ENCODE measurements at regions not wholly inside any gene's neighbourhood (a gene's known extent, or its start where the extent isn't known, plus 50 kb on each side); places are given as distances from the start of the nearest gene placed in this dataset.

- no peak overlapping the region for H3K4me3 Mint-ChIP-seq (ENCODE audit: unreplicated experiment)
- H3K27ac Mint-ChIP-seq (ENCODE audit: unreplicated experiment) = no peak overlapping the region
- peaks cover 21% of the 10 kb centered on the region for H3K4me1 Mint-ChIP-seq (ENCODE audit: unreplicated experiment)
- no peak for DNase-seq (ENCODE audit: low spot score)
- no peak for TF ChIP-seq CTCF (IDR thresholded peaks at IDR 0.05; ENCODE audit: unreplicated experiment)
- no peaks in the 10 kb centered on the region for H3K9me3 Mint-ChIP-seq (ENCODE audit: unreplicated experiment)
- no peaks in the 10 kb centered on the region for H3K27me3 Mint-ChIP-seq (ENCODE audit: unreplicated experiment)
- H3K36me3 Mint-ChIP-seq (ENCODE audit: low read depth, unreplicated experiment) = no peaks in the 10 kb centered on the region
Observed at GRCh38 chr9:87285183-87285850, 212.3 kb upstream of the DAPK1 start.

GRCh38 chr9:87286506-87286905 lies 211.2 kb upstream of the DAPK1 start:
- Mint-ChIP-seq H3K4me3 (ENCODE audit: unreplicated experiment) (no peak overlapping the region), H3K27me3 (ENCODE audit: unreplicated experiment) (no peaks in the 10 kb centered on the region), H3K4me1 (ENCODE audit: unreplicated experiment) (peaks cover 21% of the 10 kb centered on the region), H3K27ac (ENCODE audit: unreplicated experiment) (no peak overlapping the region), H3K9me3 (ENCODE audit: unreplicated experiment) (no peaks in the 10 kb centered on the region), H3K36me3 (ENCODE audit: low read depth, unreplicated experiment) (no peaks in the 10 kb centered on the region)
- TF ChIP-seq CTCF (IDR thresholded peaks at IDR 0.05; ENCODE audit: unreplicated experiment) = no peak
- no peak for DNase-seq (ENCODE audit: low spot score)

- DNase-seq (ENCODE audit: low spot score) = no peak
- peak; percentile 34 for TF ChIP-seq CTCF (IDR thresholded peaks at IDR 0.05; ENCODE audit: unreplicated experiment)
- no peak overlapping the region for H3K27ac Mint-ChIP-seq (ENCODE audit: unreplicated experiment)
- H3K4me3 Mint-ChIP-seq (ENCODE audit: unreplicated experiment) = no peak overlapping the region
- no peaks in the 10 kb centered on the region for H3K4me1 Mint-ChIP-seq (ENCODE audit: unreplicated experiment)
- H3K27me3 Mint-ChIP-seq (ENCODE audit: unreplicated experiment) = no peaks in the 10 kb centered on the region
- H3K9me3 Mint-ChIP-seq (ENCODE audit: unreplicated experiment) = no peaks in the 10 kb centered on the region
- H3K36me3 Mint-ChIP-seq (ENCODE audit: low read depth, unreplicated experiment) = no peaks in the 10 kb centered on the region
Observed at GRCh38 chr9:87290241-87291052, 207.2 kb upstream of the DAPK1 start.

- no peaks in the 10 kb centered on the region for H3K9me3 Mint-ChIP-seq (ENCODE audit: unreplicated experiment)
- DNase-seq (ENCODE audit: low spot score) = no peak
- no peaks in the 10 kb centered on the region for H3K4me1 Mint-ChIP-seq (ENCODE audit: unreplicated experiment)
Observed at GRCh38 chr9:87292449-87293191, 205.0 kb upstream of the DAPK1 start.

More at GRCh38 chr9:87292449-87293191, 205.0 kb upstream of the DAPK1 start:
- no peaks in the 10 kb centered on the region for H3K27me3 Mint-ChIP-seq (ENCODE audit: unreplicated experiment)
- no peaks in the 10 kb centered on the region for H3K36me3 Mint-ChIP-seq (ENCODE audit: low read depth, unreplicated experiment)
- no peak overlapping the region for H3K27ac Mint-ChIP-seq (ENCODE audit: unreplicated experiment)
- TF ChIP-seq CTCF (IDR thresholded peaks at IDR 0.05; ENCODE audit: unreplicated experiment) = no peak
- H3K4me3 Mint-ChIP-seq (ENCODE audit: unreplicated experiment) = no peak overlapping the region
